GM21526 (cell line): ENCODE measurements at regions not wholly inside any gene's neighbourhood (a gene's known extent, or its start where the extent isn't known, plus 50 kb on each side); places are given as distances from the start of the nearest gene placed in this dataset.

Source experiments
- ATAC-seq: cut with Tn5 transposase; IDR thresholded peaks from one replicate; pipeline ENCODE4 v1.9.1; 2021; ENCODE audit warnings: moderate library complexity; ENCODE audit not compliant: unreplicated experiment, low FRiP score

- no peak for ATAC-seq
These were observed 632.0 kb upstream of the KIRREL3 start for GRCh38 chr11:127632546-127632945.

DNA sequence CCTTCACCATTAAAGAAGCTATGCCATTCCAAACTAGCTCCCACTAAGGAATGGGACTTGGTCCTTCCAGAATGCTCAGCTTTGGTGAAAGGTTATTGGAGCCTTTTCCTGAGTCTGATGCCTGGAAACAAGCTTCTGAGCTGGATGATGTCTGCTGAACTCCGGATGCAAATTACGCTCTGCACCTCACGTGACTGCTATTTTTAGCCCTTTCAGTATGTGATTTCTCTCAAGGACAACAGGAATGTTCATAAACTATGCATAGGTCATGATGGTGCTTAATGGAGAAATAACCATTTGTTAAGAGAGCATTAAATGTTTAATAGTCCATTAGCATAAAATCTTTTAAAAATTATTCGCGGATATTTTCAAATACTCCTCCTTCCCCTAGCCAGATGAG lies 631.4 kb upstream of the KIRREL3 start:
- ATAC-seq: no peak

- no peak for ATAC-seq
These were observed 628.6 kb upstream of the KIRREL3 start for GRCh38 chr11:127629200-127629599.

- no peak for ATAC-seq
These were observed 627.9 kb upstream of the KIRREL3 start for GRCh38 chr11:127628458-127628785.

GRCh38 chr11:127627629-127628457 lies 627.3 kb upstream of the KIRREL3 start:
- ATAC-seq: no peak

DNA sequence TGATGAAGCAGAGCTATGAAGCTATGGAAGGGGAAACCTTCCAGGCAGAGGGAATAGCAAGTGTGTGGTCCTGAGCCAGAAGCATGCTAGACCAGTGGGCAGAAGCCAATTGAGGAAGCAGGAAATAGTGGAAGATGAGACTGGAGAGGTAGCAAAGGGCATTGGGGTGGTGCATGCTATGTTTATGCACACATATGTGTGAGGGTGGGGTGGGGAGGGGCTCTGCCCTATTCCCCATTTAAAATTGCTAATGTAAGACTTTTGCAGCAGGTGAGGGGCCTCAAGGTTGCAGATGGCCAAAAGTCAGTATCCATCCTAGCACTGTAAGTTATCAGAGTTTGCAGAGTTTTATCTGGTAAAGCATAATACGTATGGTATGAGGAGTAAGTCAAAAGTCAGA lies 626.6 kb upstream of the KIRREL3 start:
- no peak for ATAC-seq

DNA sequence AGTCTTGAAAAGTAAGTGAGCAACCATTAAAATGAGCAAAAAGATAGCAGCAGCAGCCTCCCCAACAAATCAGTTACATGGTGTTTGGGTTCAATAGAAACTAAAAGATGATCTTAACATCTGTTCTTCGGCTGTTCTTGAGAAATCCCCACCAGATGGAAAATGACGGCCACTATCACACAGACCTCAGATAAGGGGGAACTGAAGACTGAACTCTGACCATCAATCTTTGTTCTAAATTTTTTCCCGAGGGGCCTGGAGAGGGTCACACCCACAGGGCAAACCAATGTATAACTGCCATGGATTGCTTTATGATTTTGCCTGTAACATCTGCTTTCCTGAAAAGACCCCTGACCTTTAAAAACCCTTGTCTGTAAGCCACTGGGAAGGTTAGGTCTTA lies 624.8 kb upstream of the KIRREL3 start:
- no peak for ATAC-seq

GRCh38 chr11:127624306-127624856 lies 623.8 kb upstream of the KIRREL3 start:
- ATAC-seq: no peak

- no peak for ATAC-seq
These were observed 622.1 kb upstream of the KIRREL3 start for GRCh38 chr11:127622686-127623085.

- no peak for ATAC-seq
These were observed 620.1 kb upstream of the KIRREL3 start for GRCh38 chr11:127620671-127621070.

GRCh38 chr11:127619946-127620345 lies 619.4 kb upstream of the KIRREL3 start:
- no peak for ATAC-seq

DNA sequence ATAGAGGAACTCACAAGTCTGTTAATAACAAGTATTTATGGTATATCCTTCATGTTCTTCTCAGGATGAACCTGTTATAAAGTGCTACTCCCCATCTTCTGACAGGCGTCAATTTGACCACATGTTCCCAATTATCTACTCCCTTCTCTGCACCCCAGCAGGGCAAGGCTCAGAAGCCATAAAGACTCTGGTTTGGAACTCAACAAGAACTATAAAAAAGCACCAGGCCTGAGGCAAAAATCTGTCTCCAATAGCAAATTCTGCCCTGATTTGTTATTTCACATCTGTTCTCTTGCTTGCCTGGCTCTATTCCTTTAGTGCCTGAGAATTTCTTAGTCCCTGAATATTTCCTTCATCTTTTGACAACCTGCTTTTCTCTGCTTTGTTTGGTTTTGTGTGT lies 618.2 kb upstream of the KIRREL3 start:
- ATAC-seq: no peak

- ATAC-seq: no peak
These were observed 615.6 kb upstream of the KIRREL3 start for GRCh38 chr11:127616158-127616557.

DNA sequence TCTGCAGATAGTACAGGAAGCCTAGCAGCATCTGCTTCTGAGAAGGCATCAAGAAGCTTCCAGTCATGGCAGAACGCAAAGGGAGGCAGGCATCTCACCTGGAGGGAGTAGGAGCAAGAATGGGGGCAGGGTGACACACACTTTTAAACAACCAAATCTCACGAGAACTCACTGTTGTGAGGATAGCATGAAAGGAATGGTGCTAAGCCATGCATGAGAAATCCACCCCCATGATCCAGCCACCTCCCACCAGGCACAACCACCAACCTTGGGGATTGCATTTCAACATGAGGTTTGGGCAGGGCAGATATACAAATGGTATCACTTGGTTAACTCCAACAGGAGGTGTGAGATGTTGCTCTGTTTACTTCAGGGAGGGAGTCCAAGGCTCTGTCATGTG lies 612.0 kb upstream of the KIRREL3 start:
- no peak for ATAC-seq

GRCh38 chr11:127609025-127609773 lies 608.6 kb upstream of the KIRREL3 start:
- no peak for ATAC-seq

DNA sequence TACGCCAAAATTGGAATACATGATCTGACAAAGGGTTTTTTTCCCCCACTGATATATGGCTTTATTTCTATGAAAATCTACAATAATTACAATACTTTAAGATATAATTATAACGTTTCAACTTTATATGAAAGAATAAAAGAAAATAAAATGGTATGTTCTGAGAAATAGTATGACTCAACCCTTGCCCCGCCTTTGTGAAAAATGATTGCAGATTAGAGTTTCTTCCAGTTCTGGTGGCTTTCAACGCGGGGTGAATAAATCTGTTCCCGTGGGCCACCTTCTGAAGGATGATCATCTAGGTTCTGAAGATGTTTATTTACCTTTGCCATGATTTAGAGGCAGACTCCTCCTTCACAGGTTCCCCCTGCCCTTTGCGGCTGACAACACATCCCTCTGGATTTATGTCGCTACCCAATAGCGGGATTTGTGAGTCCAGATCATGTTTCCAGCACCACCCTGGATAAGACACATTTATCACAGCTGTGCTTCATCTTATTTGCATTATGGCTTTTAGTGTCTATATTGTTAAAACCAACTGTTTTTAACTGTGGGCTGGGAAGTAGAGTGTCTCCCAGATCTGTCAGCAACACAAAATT lies 607.0 kb upstream of the KIRREL3 start:
- no peak for ATAC-seq

DNA sequence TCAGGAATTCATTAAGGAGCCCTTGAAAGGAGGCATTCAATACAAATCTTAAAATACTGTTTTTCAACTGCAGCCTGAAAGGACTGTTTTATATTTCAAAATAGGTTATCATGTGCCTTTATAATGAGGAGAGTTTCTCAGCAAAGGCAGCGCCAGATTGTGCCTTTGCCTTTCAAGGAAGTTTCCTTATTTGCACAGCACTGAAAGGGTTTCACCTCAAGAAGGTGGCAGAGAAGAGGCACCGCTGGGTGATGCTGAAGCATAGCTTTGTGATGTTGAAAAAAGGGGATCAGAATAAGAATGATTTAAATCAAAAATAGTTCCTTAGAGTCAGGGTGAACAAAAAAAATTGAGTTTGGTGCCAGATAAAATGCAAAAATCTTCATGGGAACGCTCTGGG lies 601.0 kb upstream of the KIRREL3 start:
- ATAC-seq: no peak

GRCh38 chr11:127600674-127601073 lies 600.1 kb upstream of the KIRREL3 start:
- no peak for ATAC-seq

DNA sequence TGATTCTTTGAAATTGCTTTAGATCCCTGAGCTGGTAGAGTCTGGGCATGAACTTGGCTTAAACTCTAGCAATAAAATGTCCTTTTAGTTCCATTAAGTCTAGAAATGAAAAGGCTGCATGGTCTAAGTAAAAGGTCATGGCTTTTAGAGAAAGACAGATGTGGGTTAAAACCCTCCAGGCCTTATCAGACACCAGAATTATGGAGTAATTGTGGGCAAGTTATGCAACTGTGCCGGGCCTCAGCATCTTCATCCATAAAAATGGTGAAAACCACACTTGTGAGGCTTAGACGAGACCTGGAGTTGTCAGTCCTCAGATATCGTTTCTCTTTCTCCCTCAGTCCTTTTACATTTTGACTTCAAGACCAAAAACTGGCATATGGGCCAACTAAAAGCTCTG lies 597.9 kb upstream of the KIRREL3 start:
- no peak for ATAC-seq

DNA sequence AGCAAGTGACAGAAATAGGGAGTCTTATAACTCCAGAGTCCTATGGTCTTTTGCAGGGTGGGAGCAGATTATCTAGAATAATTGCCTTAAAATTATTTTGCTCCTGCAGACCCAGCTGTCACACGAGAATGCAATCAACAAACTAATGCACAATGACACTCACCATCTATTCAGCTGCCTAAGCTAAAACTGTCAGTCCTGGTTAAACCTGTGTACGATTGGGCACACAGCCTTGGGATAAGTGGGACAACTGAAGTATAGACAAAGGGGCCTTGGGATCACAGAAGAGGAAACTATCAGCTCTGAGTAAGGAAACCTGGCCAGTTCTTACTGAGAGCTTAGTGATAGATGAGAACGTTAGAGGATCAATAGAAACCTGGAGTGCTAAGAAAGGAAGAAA lies 595.9 kb upstream of the KIRREL3 start:
- no peak for ATAC-seq

DNA sequence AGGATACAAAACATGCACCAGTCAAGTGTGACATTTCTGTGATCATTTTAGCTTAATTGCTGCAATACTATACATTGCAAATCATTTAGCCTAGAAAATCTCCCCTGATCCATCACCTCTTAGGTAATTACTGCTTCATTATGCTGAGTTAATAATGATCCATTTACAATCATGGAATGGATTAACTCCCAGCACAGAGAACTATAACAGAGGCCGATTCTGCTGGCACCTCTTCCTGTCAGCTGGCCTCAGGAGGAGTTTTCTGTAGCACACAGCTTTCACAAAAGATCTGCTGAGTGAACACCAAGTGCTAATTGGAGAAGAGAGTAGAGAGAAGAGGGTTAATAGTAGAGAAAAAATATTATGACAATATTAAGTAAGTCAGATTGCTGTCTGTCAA lies 591.8 kb upstream of the KIRREL3 start:
- ATAC-seq: no peak
